Chondrocyte (in vitro differentiated cells): ENCODE measurements at regions not wholly inside any gene's neighbourhood (a gene's known extent, or its start where the extent isn't known, plus 50 kb on each side); places are given as distances from the start of the nearest gene placed in this dataset.

Experiments
- DNase-seq: peaks from one replicate; pipeline ENCODE4 v3.0.0; 2021; ENCODE audit warnings: mixed read lengths, low spot score
- H3K27ac Mint-ChIP-seq: one replicate; pipeline ENCODE4 v1.8.0; 2021; ENCODE audit warnings: mild to moderate bottlenecking, moderate library complexity, mixed read lengths; ENCODE audit not compliant: unreplicated experiment
- H3K27me3 Mint-ChIP-seq: 2 replicates; pipeline ENCODE4 v1.8.0; 2021; ENCODE audit warnings: low read depth, mixed read lengths
- H3K36me3 Mint-ChIP-seq: 2 replicates; pipeline ENCODE4 v1.8.0; 2021; ENCODE audit warnings: low read depth, mixed read lengths
- H3K4me1 Mint-ChIP-seq: 2 replicates; pipeline ENCODE4 v1.8.0; 2021; ENCODE audit warnings: low read depth, mild to moderate bottlenecking, mixed read lengths
- H3K4me3 Mint-ChIP-seq: one replicate; pipeline ENCODE4 v1.8.0; 2021; ENCODE audit warnings: mild to moderate bottlenecking, moderate library complexity, mixed read lengths; ENCODE audit not compliant: unreplicated experiment
- H3K9me3 Mint-ChIP-seq: 2 replicates; pipeline ENCODE4 v1.8.0; 2021; ENCODE audit warnings: low read depth, mixed read lengths
- TF ChIP-seq, protein P1 (sequence below): fragments of 200-600 bp; sonication (generic); IDR thresholded peaks from 2 replicates; pipeline ENCODE4 v1.5.0; 2021; ENCODE audit warnings: antibody characterized with exemption, mild to moderate bottlenecking, moderate library complexity

DNA sequence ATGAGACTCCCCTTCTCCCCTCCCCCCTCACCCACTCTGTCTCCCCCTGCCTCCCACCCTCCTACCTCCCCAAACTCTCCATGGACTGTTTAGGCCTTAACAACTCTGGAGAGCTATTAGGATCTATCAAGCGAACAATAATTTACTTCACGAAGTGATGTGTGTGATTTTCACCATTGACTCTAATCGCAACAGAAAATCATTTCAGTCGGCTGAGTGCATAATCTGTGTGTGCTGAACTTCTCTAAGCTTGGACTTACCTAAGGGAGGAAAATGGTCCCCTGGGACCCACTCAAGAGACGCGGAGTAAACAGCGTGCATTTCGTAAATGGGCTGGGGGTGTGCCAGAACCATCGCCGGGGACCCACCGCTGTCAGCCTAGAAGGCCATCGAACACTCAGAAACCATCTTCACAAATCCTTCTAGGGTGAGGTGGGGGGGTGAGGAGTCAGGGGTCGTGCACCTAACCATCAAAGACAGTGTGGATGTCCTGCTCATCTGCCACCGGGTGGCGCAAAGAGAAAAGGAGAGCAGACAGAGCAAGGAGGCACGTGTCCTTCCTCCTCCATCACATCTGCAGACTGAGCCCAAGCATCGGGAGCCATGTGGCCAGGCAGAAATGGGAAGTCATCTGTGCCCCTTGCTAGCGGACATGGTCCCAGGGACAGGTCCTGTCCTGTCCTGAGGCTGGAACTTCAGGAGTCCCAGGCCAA is 62.1 kb upstream of the NUP50 start:
- Mint-ChIP-seq H3K4me1 (peaks cover 8% of the 10 kb centered on the region), H3K27ac (peak overlapping the region; percentile 22), H3K9me3 (no peaks in the 10 kb centered on the region), H3K4me3 (no peak overlapping the region), H3K36me3 (peaks cover 1% of the 10 kb centered on the region), H3K27me3 (peaks cover 46% of the 10 kb centered on the region)
- DNase-seq = peak; percentile 58
- TF ChIP-seq, protein P1, sequence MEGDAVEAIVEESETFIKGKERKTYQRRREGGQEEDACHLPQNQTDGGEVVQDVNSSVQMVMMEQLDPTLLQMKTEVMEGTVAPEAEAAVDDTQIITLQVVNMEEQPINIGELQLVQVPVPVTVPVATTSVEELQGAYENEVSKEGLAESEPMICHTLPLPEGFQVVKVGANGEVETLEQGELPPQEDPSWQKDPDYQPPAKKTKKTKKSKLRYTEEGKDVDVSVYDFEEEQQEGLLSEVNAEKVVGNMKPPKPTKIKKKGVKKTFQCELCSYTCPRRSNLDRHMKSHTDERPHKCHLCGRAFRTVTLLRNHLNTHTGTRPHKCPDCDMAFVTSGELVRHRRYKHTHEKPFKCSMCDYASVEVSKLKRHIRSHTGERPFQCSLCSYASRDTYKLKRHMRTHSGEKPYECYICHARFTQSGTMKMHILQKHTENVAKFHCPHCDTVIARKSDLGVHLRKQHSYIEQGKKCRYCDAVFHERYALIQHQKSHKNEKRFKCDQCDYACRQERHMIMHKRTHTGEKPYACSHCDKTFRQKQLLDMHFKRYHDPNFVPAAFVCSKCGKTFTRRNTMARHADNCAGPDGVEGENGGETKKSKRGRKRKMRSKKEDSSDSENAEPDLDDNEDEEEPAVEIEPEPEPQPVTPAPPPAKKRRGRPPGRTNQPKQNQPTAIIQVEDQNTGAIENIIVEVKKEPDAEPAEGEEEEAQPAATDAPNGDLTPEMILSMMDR = peak; percentile 74

DNA sequence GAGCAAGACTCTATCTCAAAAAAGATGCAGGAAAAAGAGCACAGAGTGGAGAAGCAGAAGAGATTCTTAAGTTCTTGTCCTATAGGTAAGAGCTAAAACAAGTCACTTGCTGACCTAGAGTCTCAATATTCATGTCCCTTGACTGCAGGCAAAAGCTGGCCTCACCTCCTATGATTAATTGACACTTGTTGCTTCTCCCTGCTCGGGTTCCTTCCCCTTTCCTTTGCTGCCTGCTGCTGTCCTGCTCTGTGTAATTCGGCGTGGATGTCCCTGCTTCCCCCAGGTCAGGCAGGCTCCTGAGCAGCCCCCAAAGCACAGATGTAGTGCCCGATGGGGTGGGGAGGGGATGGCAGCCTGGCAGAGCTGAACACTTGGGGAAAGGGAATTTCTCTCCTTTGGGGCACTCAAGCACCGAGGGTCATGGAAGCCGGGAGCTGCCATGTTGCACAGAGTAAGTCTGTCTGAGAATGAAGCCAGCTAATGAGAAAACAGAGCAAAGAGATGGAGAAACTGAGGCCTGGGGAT is 60.8 kb upstream of the NUP50 start:
- peaks cover 8% of the 10 kb centered on the region for H3K4me1 Mint-ChIP-seq
- H3K27ac Mint-ChIP-seq = no peak overlapping the region
- H3K9me3 Mint-ChIP-seq = no peaks in the 10 kb centered on the region
- TF ChIP-seq, protein P1 = no peak
- H3K4me3 Mint-ChIP-seq = no peak overlapping the region
- peaks cover 1% of the 10 kb centered on the region for H3K36me3 Mint-ChIP-seq
- H3K27me3 Mint-ChIP-seq = peaks cover 44% of the 10 kb centered on the region
- DNase-seq = peak; percentile 35

GRCh38 chr22:45103756-45104155 is 60.0 kb upstream of the NUP50 start:
- Mint-ChIP-seq H3K36me3 (peaks cover 1% of the 10 kb centered on the region), H3K27ac (no peak overlapping the region), H3K4me1 (peaks cover 8% of the 10 kb centered on the region), H3K4me3 (no peak overlapping the region), H3K9me3 (no peaks in the 10 kb centered on the region), H3K27me3 (peaks cover 42% of the 10 kb centered on the region)
- DNase-seq = no peak
- TF ChIP-seq, protein P1 = peak; percentile 38

GRCh38 chr22:45104313-45104712 is 59.4 kb upstream of the NUP50 start:
- Mint-ChIP-seq H3K27me3 (peaks cover 42% of the 10 kb centered on the region), H3K9me3 (no peaks in the 10 kb centered on the region)
- DNase-seq = peak; percentile 32

DNA sequence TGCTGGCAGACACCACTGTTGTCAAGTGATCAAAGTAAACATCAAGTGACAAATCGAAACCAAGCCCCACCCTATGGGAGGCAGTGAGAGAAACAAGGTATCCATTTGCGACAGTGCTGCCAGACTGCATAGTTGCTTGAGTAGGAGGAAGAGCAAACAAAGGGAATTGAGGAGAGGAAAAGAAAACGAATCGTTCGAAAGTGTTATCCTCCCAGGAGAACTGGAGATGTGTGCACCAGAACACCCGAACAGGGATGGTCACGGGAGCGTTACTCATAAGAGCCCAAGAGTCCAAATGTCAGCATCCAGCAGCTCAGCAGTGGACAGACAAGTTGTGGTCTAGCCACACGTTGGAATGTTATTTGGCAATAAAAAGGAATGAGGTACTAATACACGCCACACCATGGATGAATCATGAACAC is 58.4 kb upstream of the NUP50 start:
- H3K4me3 Mint-ChIP-seq = peak overlapping the region; percentile 59
- H3K4me1 Mint-ChIP-seq = peaks cover 8% of the 10 kb centered on the region
- H3K9me3 Mint-ChIP-seq = no peaks in the 10 kb centered on the region
- TF ChIP-seq, protein P1 = no peak
- peaks cover 1% of the 10 kb centered on the region for H3K36me3 Mint-ChIP-seq
- H3K27me3 Mint-ChIP-seq = peaks cover 37% of the 10 kb centered on the region
- no peak for DNase-seq
- H3K27ac Mint-ChIP-seq = peak overlapping the region; percentile 99

More at GRCh38 chr22:45104313-45104712, 59.4 kb upstream of the NUP50 start:
- peaks cover 8% of the 10 kb centered on the region for H3K4me1 Mint-ChIP-seq
- no peak overlapping the region for H3K4me3 Mint-ChIP-seq
- TF ChIP-seq, protein P1 = no peak
- H3K27ac Mint-ChIP-seq = peak overlapping the region; percentile 99
- peaks cover 1% of the 10 kb centered on the region for H3K36me3 Mint-ChIP-seq
